ENCODE measurements at regions not wholly inside any gene's neighbourhood (a gene's known extent, or its start where the extent isn't known, plus 50 kb on each side); places are given as distances from the start of the nearest gene placed in this dataset.

DNA sequence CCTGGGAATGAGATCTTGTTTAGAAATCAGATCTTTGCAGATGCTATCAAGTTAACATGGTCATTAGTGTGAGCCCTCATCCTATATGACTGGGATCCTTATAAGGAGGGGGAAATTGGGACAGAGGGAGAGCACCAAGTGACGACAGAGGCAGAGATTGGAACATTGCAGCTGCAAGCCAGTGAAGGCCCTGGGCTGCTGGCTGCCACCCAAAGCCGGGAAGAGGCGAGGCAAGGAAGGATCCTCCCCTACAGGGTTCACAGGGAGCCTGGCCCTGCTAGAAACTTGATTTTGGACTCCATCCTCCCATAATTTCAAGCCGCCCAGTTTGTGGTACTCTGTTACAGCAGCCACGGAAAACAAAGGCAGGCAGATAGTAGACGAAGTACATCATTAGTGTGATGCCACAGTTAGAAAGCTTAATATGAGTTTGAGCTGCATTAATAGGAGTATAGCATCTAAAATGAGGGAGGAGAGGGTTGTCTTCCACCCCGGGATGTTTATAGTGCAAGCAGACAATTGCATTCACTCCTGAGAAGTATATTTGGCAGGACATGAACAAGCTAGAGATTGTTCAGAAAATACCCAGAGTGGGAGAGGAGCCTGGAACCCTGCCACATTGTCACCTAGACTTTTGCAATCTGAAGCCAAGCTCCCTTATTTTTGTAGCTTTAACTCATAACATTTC is 56.8 kb upstream of the CLMP start:
- Histone ChIP-seq H3K9me3 (no peaks in the 10 kb centered on the region), H3K4me3 (no peak overlapping the region), H3K27ac (replicated peaks in 1 of 4) (peak overlapping the region; percentile 40 to 69 (median 49)), H3K36me3 (no peaks in the 10 kb centered on the region), H3K27me3 (no peaks in the 10 kb centered on the region), H3K4me1 (peaks cover 4 to 36% (median 31%) of the 10 kb centered on the region in 4 donors)
- TF ChIP-seq EP300 (IDR thresholded peaks at IDR 0.05) (no peak), POLR2AphosphoS5 (IDR thresholded peaks at IDR 0.05) (peak in 1 of 2 donors; percentile 44)
- 37% methylated on average over 7 of the region's 7 CpGs for WGBS
- DNase-seq (ENCODE audit: extremely low spot score): no peak
- intact Hi-C loops (cut with DNase I): no loop called here

DNA sequence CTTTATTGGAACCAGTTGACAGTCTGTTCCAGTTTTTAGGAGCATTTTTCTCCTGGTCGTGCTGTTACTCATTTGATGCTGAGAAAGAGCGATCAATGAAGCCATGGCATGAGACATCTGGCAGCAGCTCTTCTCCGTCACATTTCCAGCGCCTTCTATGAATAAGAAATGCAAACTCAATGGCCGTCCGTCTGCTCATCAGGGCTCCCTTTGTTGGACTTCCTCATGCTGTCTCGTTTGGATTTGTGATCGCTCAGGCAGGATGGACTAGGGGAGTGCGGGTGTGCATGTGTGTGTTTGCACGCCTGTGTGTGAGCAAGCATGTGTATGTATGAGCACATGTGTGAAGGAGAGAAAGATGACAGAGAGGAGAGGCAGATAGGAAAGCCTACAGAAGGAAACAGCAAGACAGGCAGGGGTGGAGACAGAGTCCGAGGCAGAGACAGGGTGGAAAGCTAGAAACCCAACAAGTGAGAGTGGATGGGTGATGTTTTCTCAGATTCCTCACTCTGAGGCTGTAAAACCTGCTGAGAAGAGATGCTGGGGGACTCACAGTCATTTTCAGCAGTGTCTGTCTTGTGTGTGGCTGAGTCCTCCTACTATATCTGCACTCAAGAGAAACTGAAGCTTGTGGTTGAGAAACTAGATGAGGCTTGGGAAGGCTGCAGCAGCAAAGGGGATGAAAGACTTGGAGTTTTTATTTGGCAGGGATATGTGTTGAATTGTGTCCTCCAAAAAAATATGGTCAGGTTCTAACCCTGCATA is 56.0 kb upstream of the CLMP start:
- Histone ChIP-seq H3K27ac (replicated peaks in 1 of 4) (peak overlapping the region; percentile 40 to 69 (median 49)), H3K27me3 (no peaks in the 10 kb centered on the region), H3K4me3 (no peak overlapping the region), H3K9me3 (no peaks in the 10 kb centered on the region), H3K4me1 (peaks cover 4 to 39% (median 33%) of the 10 kb centered on the region in 4 donors), H3K36me3 (no peaks in the 10 kb centered on the region)
- 74% methylated on average over 11 of the region's 11 CpGs for WGBS
- intact Hi-C loops (cut with DNase I): no loop called here
- TF ChIP-seq POLR2A (IDR thresholded peaks at IDR 0.05; ENCODE audit: low read depth) (no peak), POLR2AphosphoS5 (IDR thresholded peaks at IDR 0.05) (no peak), EP300 (IDR thresholded peaks at IDR 0.05) (no peak)
- DNase-seq (ENCODE audit: extremely low spot score): no peak

DNA sequence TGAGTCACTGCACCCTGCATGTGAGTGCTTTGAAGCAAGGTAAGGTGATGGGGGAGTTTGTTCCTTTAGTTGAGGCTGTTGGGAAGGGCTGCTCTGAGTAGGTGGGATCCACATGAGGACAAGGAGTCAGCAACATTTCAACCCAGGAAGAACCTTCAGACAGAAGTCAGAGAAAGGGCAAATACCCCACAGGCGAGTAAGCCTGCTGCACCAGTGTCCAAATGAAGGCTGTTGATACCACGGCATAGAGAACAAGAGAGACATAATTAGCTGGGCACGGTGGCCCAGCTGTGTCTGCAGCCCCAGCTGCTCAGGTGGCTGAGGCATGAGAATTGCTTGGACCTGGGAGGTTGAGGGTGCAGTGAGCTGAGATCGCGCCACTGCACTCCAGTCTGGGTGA is 54.3 kb upstream of the CLMP start:
- H3K4me3 ChIP-seq: no peak overlapping the region
- H3K27me3 ChIP-seq: no peaks in the 10 kb centered on the region
- H3K27ac ChIP-seq (replicated peaks in 1 of 4): no peak overlapping the region
- H3K36me3 ChIP-seq: no peaks in the 10 kb centered on the region
- intact Hi-C loops (cut with DNase I): loop anchor here (2.0 kb wide), 1 partner anchor 139 kb away; no protein-coding TSS in a partner anchor
- DNase-seq (ENCODE audit: extremely low spot score): no peak
- peaks cover 4 to 44% (median 33%) of the 10 kb centered on the region in 4 donors for H3K4me1 ChIP-seq
- no peaks in the 10 kb centered on the region for H3K9me3 ChIP-seq
- whole genome bisulfite sequencing: 78% methylated on average over 5 of the region's 5 CpGs
- TF ChIP-seq, protein P1, sequence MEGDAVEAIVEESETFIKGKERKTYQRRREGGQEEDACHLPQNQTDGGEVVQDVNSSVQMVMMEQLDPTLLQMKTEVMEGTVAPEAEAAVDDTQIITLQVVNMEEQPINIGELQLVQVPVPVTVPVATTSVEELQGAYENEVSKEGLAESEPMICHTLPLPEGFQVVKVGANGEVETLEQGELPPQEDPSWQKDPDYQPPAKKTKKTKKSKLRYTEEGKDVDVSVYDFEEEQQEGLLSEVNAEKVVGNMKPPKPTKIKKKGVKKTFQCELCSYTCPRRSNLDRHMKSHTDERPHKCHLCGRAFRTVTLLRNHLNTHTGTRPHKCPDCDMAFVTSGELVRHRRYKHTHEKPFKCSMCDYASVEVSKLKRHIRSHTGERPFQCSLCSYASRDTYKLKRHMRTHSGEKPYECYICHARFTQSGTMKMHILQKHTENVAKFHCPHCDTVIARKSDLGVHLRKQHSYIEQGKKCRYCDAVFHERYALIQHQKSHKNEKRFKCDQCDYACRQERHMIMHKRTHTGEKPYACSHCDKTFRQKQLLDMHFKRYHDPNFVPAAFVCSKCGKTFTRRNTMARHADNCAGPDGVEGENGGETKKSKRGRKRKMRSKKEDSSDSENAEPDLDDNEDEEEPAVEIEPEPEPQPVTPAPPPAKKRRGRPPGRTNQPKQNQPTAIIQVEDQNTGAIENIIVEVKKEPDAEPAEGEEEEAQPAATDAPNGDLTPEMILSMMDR (IDR thresholded peaks at IDR 0.05): no peak
- no peak for TF ChIP-seq POLR2A (IDR thresholded peaks at IDR 0.05; ENCODE audit: low read depth)
- no peak for TF ChIP-seq EP300 (IDR thresholded peaks at IDR 0.05)
- TF ChIP-seq POLR2AphosphoS5 (IDR thresholded peaks at IDR 0.05): no peak

DNA sequence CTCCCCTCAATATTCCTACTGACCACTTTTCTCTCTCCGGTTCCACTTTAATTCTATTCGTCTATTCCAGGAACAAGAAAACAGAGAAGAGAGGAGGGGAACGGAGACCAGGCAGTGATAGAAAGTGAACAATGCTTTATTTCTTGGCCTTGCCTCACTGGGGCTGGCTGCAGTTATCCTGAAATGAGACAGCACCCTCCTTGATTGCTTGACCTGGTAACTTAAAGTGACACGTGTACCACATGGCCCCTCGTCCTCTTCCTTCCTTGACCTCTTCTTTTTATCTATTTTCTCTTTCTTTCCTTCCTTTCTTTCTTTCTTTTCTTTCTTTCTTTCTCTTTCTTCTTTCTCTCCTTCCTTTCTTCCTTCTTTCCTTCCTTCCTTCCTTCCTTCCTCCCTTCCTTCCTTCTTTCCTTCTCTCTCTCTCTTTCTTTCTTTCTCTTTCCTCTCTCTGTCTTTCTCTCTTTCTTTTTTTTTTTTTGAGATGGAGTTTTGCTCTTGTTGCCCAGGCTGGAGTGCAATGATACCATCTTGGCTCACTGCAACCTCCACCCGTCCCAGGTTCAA is 52.8 kb upstream of the CLMP start:
- WGBS: 39% methylated on average over 6 of the region's 6 CpGs
- H3K27ac ChIP-seq (replicated peaks in 1 of 4): no peak overlapping the region
- intact Hi-C loops (cut with DNase I): loop anchor here (2.0 kb wide), 1 partner anchor 137 kb away; no protein-coding TSS in a partner anchor
- H3K9me3 ChIP-seq: no peaks in the 10 kb centered on the region
- TF ChIP-seq POLR2AphosphoS5 (IDR thresholded peaks at IDR 0.05): no peak
- TF ChIP-seq, protein P1 (IDR thresholded peaks at IDR 0.05): no peak
- TF ChIP-seq EP300 (IDR thresholded peaks at IDR 0.05): no peak
- no peak for TF ChIP-seq POLR2A (IDR thresholded peaks at IDR 0.05; ENCODE audit: low read depth)
- H3K27me3 ChIP-seq: no peaks in the 10 kb centered on the region
- no peaks in the 10 kb centered on the region for H3K36me3 ChIP-seq
- no peak for DNase-seq (ENCODE audit: extremely low spot score)
- H3K4me1 ChIP-seq: peaks cover 4 to 35% (median 32%) of the 10 kb centered on the region in 4 donors
- H3K4me3 ChIP-seq: no peak overlapping the region

DNA sequence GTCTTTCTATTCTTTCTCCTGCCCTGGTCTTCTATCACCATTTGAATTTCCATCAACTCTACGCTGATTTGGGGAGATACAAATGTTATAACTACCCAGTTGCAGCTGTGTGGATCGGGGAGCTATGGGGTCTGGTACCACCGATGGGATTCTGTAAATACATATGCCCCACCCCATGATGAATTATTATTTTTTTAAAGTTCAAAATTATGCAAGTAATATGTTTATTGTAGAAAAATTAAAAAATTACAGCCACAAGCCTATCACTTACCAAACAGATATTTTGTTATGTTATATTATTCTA is 52.4 kb upstream of the CLMP start:
- 56% methylated on average over 3 of the region's 3 CpGs for WGBS
- TF ChIP-seq EP300 (IDR thresholded peaks at IDR 0.05): no peak
- Histone ChIP-seq H3K27ac (replicated peaks in 1 of 4) (no peak overlapping the region), H3K4me3 (peak overlapping the region in 1 of 4 donors; percentile 30), H3K4me1 (peaks cover 4 to 33% (median 30%) of the 10 kb centered on the region in 4 donors), H3K9me3 (no peaks in the 10 kb centered on the region), H3K27me3 (no peaks in the 10 kb centered on the region), H3K36me3 (no peaks in the 10 kb centered on the region)
- no peak for DNase-seq (ENCODE audit: extremely low spot score)
- intact Hi-C loops (cut with DNase I): no loop called here

Data from esophagus muscularis mucosa (tissue), 4 donors.